HEK293 (cell line): ENCODE measurements at regions not wholly inside any gene's neighbourhood (a gene's known extent, or its start where the extent isn't known, plus 50 kb on each side); places are given as distances from the start of the nearest gene placed in this dataset.

Experiments
- CTCF ChIA-PET: fragments of 350-600 bp; formaldehyde crosslinking; extraction: SDS; loops from one replicate; lab custom pipeline; 2021; ENCODE audit warnings: antibody characterized with exemption; lab: Yijun Ruan, JAX
- POLR2A ChIA-PET: fragments of 300-600 bp; formaldehyde crosslinking; extraction: SDS; loops from one replicate; lab custom pipeline; 2020; ENCODE audit warnings: antibody characterized with exemption, inconsistent platforms; lab: Yijun Ruan, JAX
- H3K27ac ChIP-seq: fragments of 200-500 bp; sonication (Bioruptor generic); 2 replicates; pipeline ENCODE4 v1.5.1; 2014; ENCODE audit warnings: low read depth, low read length, control low read depth, inconsistent platforms; ENCODE audit errors: extremely low read depth
- H3K36me3 ChIP-seq, 2 experiments: fragments of 200-500 bp in 1 of 2; sonication (Bioruptor generic) in 1 of 2; 1 replicate in 1 of 2; 2 replicates in 1 of 2; pipeline ENCODE4 v1.5.1; 2014 to 2017; ENCODE audit warnings: inconsistent platforms in 2 of 2, low read length in 2 of 2; ENCODE audit not compliant: control insufficient read depth in 2 of 2, insufficient read depth in 1 of 2
- H3K4me1 ChIP-seq: fragments of 200-500 bp; sonication (Bioruptor generic); 2 replicates; pipeline ENCODE4 v1.5.1; 2014; ENCODE audit warnings: mild to moderate bottlenecking, low read length, inconsistent platforms; ENCODE audit not compliant: control insufficient read depth, insufficient read depth
- H3K4me3 ChIP-seq: 2 replicates; pipeline ENCODE4 v1.5.1; 2011; ENCODE audit warnings: low read depth, mild to moderate bottlenecking, control low read depth, low read length, moderate library complexity
- H3K9me3 ChIP-seq: fragments of 200-500 bp; sonication (Bioruptor generic); 2 replicates; pipeline ENCODE4 v1.5.1; 2014; ENCODE audit warnings: low read depth, low read length, inconsistent platforms; ENCODE audit not compliant: control insufficient read depth, insufficient read depth
- HOXA7 ChIP-seq: sonication (generic); formaldehyde crosslinking; IDR thresholded peaks from 2 replicates; pipeline ENCODE4 v1.8.1; 2022; ENCODE audit warnings: missing genetic modification reagents, borderline replicate concordance
- KLF1 ChIP-seq: fragments of 450-650 bp; formaldehyde crosslinking; IDR thresholded peaks from 2 replicates; pipeline ENCODE4 v1.5.1; 2016; ENCODE audit warnings: missing biosample characterization, missing genetic modification characterization
- OSR2 ChIP-seq: fragments of 450-650 bp; formaldehyde crosslinking; IDR thresholded peaks from 2 replicates; pipeline ENCODE4 v1.5.1; 2016; ENCODE audit warnings: missing biosample characterization, missing genetic modification characterization
- PBX3 ChIP-seq: sonication (generic); formaldehyde crosslinking; IDR thresholded peaks from 2 replicates; pipeline ENCODE4 v1.8.1; 2022; ENCODE audit warnings: mild to moderate bottlenecking, moderate library complexity, missing genetic modification reagents
- SCRT2 ChIP-seq: fragments of 450-650 bp; formaldehyde crosslinking; IDR thresholded peaks from 2 replicates; pipeline ENCODE4 v1.5.1; 2016; ENCODE audit warnings: missing biosample characterization, missing genetic modification characterization
- SP3 ChIP-seq: fragments of 450-650 bp; formaldehyde crosslinking; IDR thresholded peaks from 2 replicates; pipeline ENCODE4 v1.5.1; 2016; ENCODE audit warnings: missing biosample characterization, missing genetic modification characterization
- ZBTB17 ChIP-seq: fragments of 450-650 bp; formaldehyde crosslinking; IDR thresholded peaks from 2 replicates; pipeline ENCODE4 v1.5.1; 2016; ENCODE audit warnings: missing biosample characterization, missing genetic modification characterization
- ZBTB6 ChIP-seq: fragments of 450-650 bp; formaldehyde crosslinking; IDR thresholded peaks from 2 replicates; pipeline ENCODE4 v1.5.1; 2017; ENCODE audit warnings: missing biosample characterization, missing genetic modification characterization
- ZBTB7A ChIP-seq: fragments of 450-650 bp; formaldehyde crosslinking; IDR thresholded peaks from 2 replicates; pipeline ENCODE4 v1.5.1; 2016; ENCODE audit warnings: low read depth, missing biosample characterization, missing genetic modification characterization
- ZEB2 ChIP-seq: fragments of 450-650 bp; formaldehyde crosslinking; IDR thresholded peaks from 2 replicates; pipeline ENCODE4 v1.5.1; 2016; ENCODE audit warnings: missing biosample characterization, missing genetic modification characterization
- ZNF112 ChIP-seq: fragments of 450-650 bp; formaldehyde crosslinking; IDR thresholded peaks from 2 replicates; pipeline ENCODE4 v1.5.0; 2017; ENCODE audit warnings: missing biosample characterization, missing genetic modification characterization
- ZNF121 ChIP-seq: fragments of 450-650 bp; formaldehyde crosslinking; IDR thresholded peaks from 2 replicates; pipeline ENCODE4 v1.5.1; 2016; ENCODE audit warnings: missing biosample characterization, missing genetic modification characterization
- ZNF140 ChIP-seq: fragments of 450-650 bp; formaldehyde crosslinking; IDR thresholded peaks from 2 replicates; pipeline ENCODE4 v1.5.1; 2016; ENCODE audit warnings: missing biosample characterization, missing genetic modification characterization
- ZNF146 ChIP-seq: fragments of 450-650 bp; formaldehyde crosslinking; IDR thresholded peaks from 2 replicates; pipeline ENCODE4 v1.5.1; 2016; ENCODE audit warnings: missing biosample characterization, missing genetic modification characterization
- ZNF23 ChIP-seq: fragments of 450-650 bp; formaldehyde crosslinking; IDR thresholded peaks from 2 replicates; pipeline ENCODE4 v1.5.1; 2016; ENCODE audit warnings: missing biosample characterization, missing genetic modification characterization, borderline replicate concordance
- ZNF24 ChIP-seq: fragments of 450-650 bp; formaldehyde crosslinking; IDR thresholded peaks from 2 replicates; pipeline ENCODE4 v1.5.1; 2016; ENCODE audit warnings: missing biosample characterization, missing genetic modification characterization
- ZNF302 ChIP-seq: fragments of 450-650 bp; formaldehyde crosslinking; IDR thresholded peaks from 2 replicates; pipeline ENCODE4 v1.5.1; 2016; ENCODE audit warnings: missing biosample characterization, missing genetic modification characterization, low read depth
- ZNF350 ChIP-seq: fragments of 450-650 bp; formaldehyde crosslinking; IDR thresholded peaks from 2 replicates; pipeline ENCODE4 v1.5.0; 2017; ENCODE audit warnings: missing biosample characterization, mild to moderate bottlenecking, missing genetic modification characterization
- ZNF354C ChIP-seq: fragments of 450-650 bp; formaldehyde crosslinking; IDR thresholded peaks from 2 replicates; pipeline ENCODE4 v1.5.1; 2016; ENCODE audit warnings: missing biosample characterization, missing genetic modification characterization, low read depth, borderline replicate concordance
- ZNF404 ChIP-seq: fragments of 450-650 bp; formaldehyde crosslinking; IDR thresholded peaks from 2 replicates; pipeline ENCODE4 v1.5.1; 2017; ENCODE audit warnings: missing biosample characterization, missing genetic modification characterization
- ZNF548 ChIP-seq: fragments of 450-650 bp; formaldehyde crosslinking; IDR thresholded peaks from 2 replicates; pipeline ENCODE4 v1.5.1; 2016; ENCODE audit warnings: missing biosample characterization, missing genetic modification characterization
- ZNF621 ChIP-seq: fragments of 450-650 bp; formaldehyde crosslinking; IDR thresholded peaks from 2 replicates; pipeline ENCODE4 v1.5.1; 2017; ENCODE audit warnings: missing biosample characterization, missing genetic modification characterization
- ZNF645 ChIP-seq: fragments of 450-650 bp; formaldehyde crosslinking; IDR thresholded peaks from 2 replicates; pipeline ENCODE4; 2016; ENCODE audit warnings: missing biosample characterization, missing genetic modification characterization
- ZNF664 ChIP-seq: fragments of 450-650 bp; formaldehyde crosslinking; IDR thresholded peaks from 2 replicates; pipeline ENCODE4 v1.5.1; 2016; ENCODE audit warnings: missing biosample characterization, missing genetic modification characterization
- ZNF704 ChIP-seq: fragments of 450-650 bp; formaldehyde crosslinking; IDR thresholded peaks from 2 replicates; pipeline ENCODE4 v1.5.1; 2016; ENCODE audit warnings: missing biosample characterization, missing genetic modification characterization
- ZNF843 ChIP-seq: fragments of 450-650 bp; formaldehyde crosslinking; IDR thresholded peaks from 2 replicates; pipeline ENCODE4 v1.5.1; 2016; ENCODE audit warnings: missing biosample characterization, missing genetic modification characterization

GRCh38 chr5:114116981-114117380, 244.9 kb upstream of the KCNN2 start:
- Histone ChIP-seq H3K27ac (no peak overlapping the region), H3K36me3 (no peaks in the 10 kb centered on the region), H3K4me3 (no peak overlapping the region)
- CTCF ChIA-PET, result no interaction called here
- TF ChIP-seq ZNF404 (tag by site-specific recombination), result no peak
- TF ChIP-seq, all 188 proteins: peak for 0
- Histone ChIP-seq H3K4me1 (no peaks in the 10 kb centered on the region), H3K9me3 (no peaks in the 10 kb centered on the region)
- POLR2A ChIA-PET, result no interaction called here

GRCh38 chr5:114118511-114118910, 243.4 kb upstream of the KCNN2 start:
- POLR2A ChIA-PET, result no interaction called here
- H3K4me3 ChIP-seq, result no peak overlapping the region
- no peaks in the 10 kb centered on the region for H3K9me3 ChIP-seq
- no peaks in the 10 kb centered on the region for H3K36me3 ChIP-seq
- H3K4me1 ChIP-seq, result no peaks in the 10 kb centered on the region
- no peak for TF ChIP-seq ZBTB6 (tag by site-specific recombination)
- TF ChIP-seq ZNF302 (tag by site-specific recombination), result no peak
- TF ChIP-seq ZNF548 (tag by site-specific recombination), result no peak
- no peak for TF ChIP-seq SCRT2
- TF ChIP-seq SP3, result no peak
- TF ChIP-seq ZNF350 (tag by site-specific recombination), result no peak
- TF ChIP-seq ZNF146 (tag by site-specific recombination), result no peak
- no peak for TF ChIP-seq ZNF140 (tag by site-specific recombination)
- TF ChIP-seq PBX3 (CRISPR knock-in tag), result no peak
- TF ChIP-seq OSR2 (tag by site-specific recombination), result no peak
- no peak for TF ChIP-seq ZNF121 (tag by site-specific recombination)
- no peak for TF ChIP-seq ZNF23
- no peak for TF ChIP-seq ZNF645 (tag by site-specific recombination)
- no peak for TF ChIP-seq ZEB2 (tag by site-specific recombination)
- no peak for TF ChIP-seq ZNF112
- no peak for TF ChIP-seq ZNF843 (tag by site-specific recombination)
- TF ChIP-seq ZNF664 (tag by site-specific recombination), result no peak
- no peak for TF ChIP-seq ZNF621
- TF ChIP-seq ZNF24, result no peak
- CTCF ChIA-PET, result no interaction called here
- no peak overlapping the region for H3K27ac ChIP-seq

GRCh38 chr5:114120166-114120565, 241.7 kb upstream of the KCNN2 start:
- TF ChIP-seq KLF1, result no peak
- TF ChIP-seq ZNF704 (tag by site-specific recombination), result no peak
- no peak for TF ChIP-seq HOXA7 (CRISPR knock-in tag)
- TF ChIP-seq ZBTB17, result no peak
- TF ChIP-seq ZBTB7A, result no peak
- no peak for TF ChIP-seq ZNF404 (tag by site-specific recombination)
- no peak for TF ChIP-seq ZNF354C (tag by site-specific recombination)
- H3K9me3 ChIP-seq, result no peaks in the 10 kb centered on the region
- no peaks in the 10 kb centered on the region for H3K36me3 ChIP-seq
- H3K4me1 ChIP-seq, result no peaks in the 10 kb centered on the region
- no peak overlapping the region for H3K27ac ChIP-seq
- no peak overlapping the region for H3K4me3 ChIP-seq
- ChIA-PET CTCF (no interaction called here), POLR2A (no interaction called here)
